CD14-positive monocyte (primary cell): ENCODE measurements at regions not wholly inside any gene's neighbourhood (a gene's known extent, or its start where the extent isn't known, plus 50 kb on each side); places are given as distances from the start of the nearest gene placed in this dataset.

ENCODE experiments used
- DNase-seq, 3 donors: peaks; one replicate each; pipeline ENCODE4 v3.0.0-alpha.2; 2011 to 2022
- H2AFZ ChIP-seq: 2 replicates; pipeline ENCODE4 v1.6.0; 2012; ENCODE audit warnings: mild to moderate bottlenecking, low read depth, low read length, inconsistent platforms; ENCODE audit not compliant: insufficient read depth, poor library complexity, severe bottlenecking
- H3K27ac ChIP-seq, 2 donors: 1 replicate in 1 of 2; 2 replicates in 1 of 2; pipeline ENCODE4 v1.5.1; 2012 to 2013; ENCODE audit warnings: low read length in 2 of 2, control low read depth in 1 of 2, inconsistent platforms in 1 of 2, low read depth in 1 of 2, mild to moderate bottlenecking in 1 of 2
- H3K27me3 ChIP-seq, 2 donors: one replicate each; pipeline versions ENCODE4 v1.6.0 to v1.6.1; 2011 to 2013; ENCODE audit warnings: low read length in 2 of 2; ENCODE audit not compliant: control insufficient read depth in 2 of 2, insufficient read depth in 2 of 2
- H3K36me3 ChIP-seq, 2 donors: replicated peaks in 1 of 2; 1 replicate in 1 of 2; 2 replicates in 1 of 2; pipeline versions ENCODE4 v1.5.1 to v1.6.1; 2012 to 2013; ENCODE audit warnings: low read length in 2 of 2, control low read depth in 1 of 2, inconsistent platforms in 1 of 2, mild to moderate bottlenecking in 1 of 2; ENCODE audit not compliant: insufficient read depth in 2 of 2, control insufficient read depth in 1 of 2
- H3K4me1 ChIP-seq, 2 donors: 1 replicate in 1 of 2; 2 replicates in 1 of 2; pipeline versions ENCODE4 v1.5.1 to v1.6.1; 2012 to 2013; ENCODE audit warnings: low read length in 2 of 2, control low read depth in 1 of 2, inconsistent platforms in 1 of 2, mild to moderate bottlenecking in 1 of 2, moderate library complexity in 1 of 2; ENCODE audit not compliant: insufficient read depth in 2 of 2, control insufficient read depth in 1 of 2
- H3K4me2 ChIP-seq: replicated peaks from 2 replicates; pipeline ENCODE3; 2012; ENCODE audit warnings: low read length, moderate library complexity, mild to moderate bottlenecking; ENCODE audit not compliant: poor library complexity, severe bottlenecking; ENCODE audit errors: extremely low read depth
- H3K4me3 ChIP-seq, 3 experiments: fragments of 200-600 bp in 1 of 3; sonication (generic) in 1 of 3; replicated peaks in 1 of 3; 1 replicate in 2 of 3; 2 replicates in 1 of 3; pipeline ENCODE4 v1.5.1; 2011 to 2013; ENCODE audit warnings: low read length in 3 of 3, mild to moderate bottlenecking in 3 of 3, control low read depth in 2 of 3, low read depth in 2 of 3, inconsistent platforms in 1 of 3, moderate library complexity in 1 of 3
- H3K79me2 ChIP-seq: 2 replicates; pipeline ENCODE4 v1.6.0; 2012; ENCODE audit warnings: mild to moderate bottlenecking, control low read depth, inconsistent platforms, low read length, moderate library complexity; ENCODE audit not compliant: insufficient read depth
- H3K9ac ChIP-seq: 2 replicates; pipeline ENCODE4 v1.6.0; 2017; ENCODE audit warnings: low read length, mild to moderate bottlenecking; ENCODE audit not compliant: insufficient read depth, poor library complexity, severe bottlenecking
- H3K9me3 ChIP-seq, 2 donors: replicated peaks in 1 of 2; 1 replicate in 1 of 2; 2 replicates in 1 of 2; pipeline versions ENCODE4 v1.5.1 to v1.6.1; 2012 to 2013; ENCODE audit warnings: low read length in 2 of 2, control low read depth in 1 of 2; ENCODE audit not compliant: control insufficient read depth in 1 of 2, insufficient read depth in 1 of 2
- H4K20me1 ChIP-seq: 2 replicates; pipeline ENCODE4 v1.6.0; 2012; ENCODE audit warnings: mild to moderate bottlenecking, low read length, control low read depth, moderate library complexity; ENCODE audit not compliant: insufficient read depth
- H3K27ac Mint-ChIP-seq, 7 donors: one replicate each; pipeline ENCODE4 v1.8.0; 2020; ENCODE audit warnings: mild to moderate bottlenecking in 7 of 7, mixed read lengths in 7 of 7, moderate library complexity in 6 of 7, inconsistent platforms in 2 of 7
- H3K27me3 Mint-ChIP-seq, 3 donors: one replicate each; pipeline ENCODE4 v1.8.0; 2021 to 2022; ENCODE audit warnings: low read depth in 3 of 3, mild to moderate bottlenecking in 3 of 3, mixed read lengths in 3 of 3, moderate library complexity in 3 of 3, inconsistent platforms in 1 of 3
- H3K36me3 Mint-ChIP-seq, 2 donors: one replicate each; pipeline ENCODE4 v1.8.0; 2020; ENCODE audit warnings: mixed read lengths in 2 of 2, inconsistent platforms in 1 of 2, mild to moderate bottlenecking in 1 of 2
- H3K4me1 Mint-ChIP-seq: one replicate; pipeline ENCODE4 v1.8.0; 2020; ENCODE audit warnings: mild to moderate bottlenecking, mixed read lengths
- H3K4me3 Mint-ChIP-seq, 2 donors: one replicate each; pipeline ENCODE4 v1.8.0; 2020; ENCODE audit warnings: mild to moderate bottlenecking in 2 of 2, mixed read lengths in 2 of 2, moderate library complexity in 1 of 2
- H3K9me3 Mint-ChIP-seq, 7 donors: one replicate each; pipeline ENCODE4 v1.8.0; 2020 to 2022; ENCODE audit warnings: mixed read lengths in 7 of 7, mild to moderate bottlenecking in 6 of 7, moderate library complexity in 6 of 7, inconsistent platforms in 2 of 7
- WGBS: methylation state at CpG from one replicate; pipeline ENCODE4 v1.1.5; 2013; ENCODE audit warnings: missing lambda C conversion rate; ENCODE audit not compliant: insufficient coverage; 5-methylcytosine and 5-hydroxymethylcytosine counted together
- intact Hi-C, 2 donors: fragments of 100-400 bp; cut with micrococcal nuclease; formaldehyde crosslinking; loops; one replicate each; pipeline versions ENCODE4 v1.15.0 to v1.15.1; 2023
- TF ChIP-seq, protein P1 (sequence below): fragments of 200-600 bp; IDR thresholded peaks from one replicate; pipeline ENCODE4 v1.8.0; 2022; ENCODE audit warnings: antibody characterized with exemption, mild to moderate bottlenecking

DNA sequence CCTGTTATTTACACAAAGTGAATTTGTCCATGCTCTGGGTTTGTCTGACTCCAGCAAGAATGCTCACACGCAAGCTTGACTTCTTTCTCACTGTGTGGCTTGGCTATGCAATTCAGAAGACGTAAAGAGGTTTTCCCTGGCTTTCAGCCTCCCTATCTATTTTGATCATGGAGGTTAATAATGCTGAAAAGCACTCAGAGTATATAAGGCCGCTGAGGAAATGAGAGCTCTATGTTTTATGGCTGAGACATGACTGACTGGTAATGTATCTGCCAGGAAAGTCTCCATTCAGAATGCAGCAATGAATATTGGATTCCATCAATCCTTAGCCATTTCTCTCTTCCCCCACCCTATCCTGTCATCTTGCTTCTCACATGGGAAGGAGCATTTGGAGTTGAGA lies 417.3 kb downstream of the DMAC1 start:
- no peaks in the 10 kb centered on the region for H3K4me1 ChIP-seq
- no peaks in the 10 kb centered on the region for H3K9me3 ChIP-seq
- H3K36me3 Mint-ChIP-seq: no peaks in the 10 kb centered on the region
- TF ChIP-seq, protein P1, sequence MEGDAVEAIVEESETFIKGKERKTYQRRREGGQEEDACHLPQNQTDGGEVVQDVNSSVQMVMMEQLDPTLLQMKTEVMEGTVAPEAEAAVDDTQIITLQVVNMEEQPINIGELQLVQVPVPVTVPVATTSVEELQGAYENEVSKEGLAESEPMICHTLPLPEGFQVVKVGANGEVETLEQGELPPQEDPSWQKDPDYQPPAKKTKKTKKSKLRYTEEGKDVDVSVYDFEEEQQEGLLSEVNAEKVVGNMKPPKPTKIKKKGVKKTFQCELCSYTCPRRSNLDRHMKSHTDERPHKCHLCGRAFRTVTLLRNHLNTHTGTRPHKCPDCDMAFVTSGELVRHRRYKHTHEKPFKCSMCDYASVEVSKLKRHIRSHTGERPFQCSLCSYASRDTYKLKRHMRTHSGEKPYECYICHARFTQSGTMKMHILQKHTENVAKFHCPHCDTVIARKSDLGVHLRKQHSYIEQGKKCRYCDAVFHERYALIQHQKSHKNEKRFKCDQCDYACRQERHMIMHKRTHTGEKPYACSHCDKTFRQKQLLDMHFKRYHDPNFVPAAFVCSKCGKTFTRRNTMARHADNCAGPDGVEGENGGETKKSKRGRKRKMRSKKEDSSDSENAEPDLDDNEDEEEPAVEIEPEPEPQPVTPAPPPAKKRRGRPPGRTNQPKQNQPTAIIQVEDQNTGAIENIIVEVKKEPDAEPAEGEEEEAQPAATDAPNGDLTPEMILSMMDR: no peak
- no peak overlapping the region for H3K4me2 ChIP-seq
- no peak overlapping the region for H2AFZ ChIP-seq
- H4K20me1 ChIP-seq: no peaks in the 10 kb centered on the region
- intact Hi-C loops: no loop called here
- no peak overlapping the region for H3K4me3 ChIP-seq
- no peaks in the 10 kb centered on the region for H3K79me2 ChIP-seq
- H3K27ac ChIP-seq: no peak overlapping the region
- H3K27me3 Mint-ChIP-seq: peaks cover 0 to 2% (median 0%) of the 10 kb centered on the region in 3 donors
- H3K9me3 Mint-ChIP-seq: no peaks in the 10 kb centered on the region
- no peak overlapping the region for H3K4me3 Mint-ChIP-seq
- H3K36me3 ChIP-seq: no peaks in the 10 kb centered on the region
- H3K27ac Mint-ChIP-seq: no peak overlapping the region
- H3K4me1 Mint-ChIP-seq: no peaks in the 10 kb centered on the region
- H3K9ac ChIP-seq: no peak overlapping the region
- DNase-seq: no peak
- WGBS: no CpG with 5 or more reads among the region's 3 CpGs
- no peaks in the 10 kb centered on the region for H3K27me3 ChIP-seq

DNA sequence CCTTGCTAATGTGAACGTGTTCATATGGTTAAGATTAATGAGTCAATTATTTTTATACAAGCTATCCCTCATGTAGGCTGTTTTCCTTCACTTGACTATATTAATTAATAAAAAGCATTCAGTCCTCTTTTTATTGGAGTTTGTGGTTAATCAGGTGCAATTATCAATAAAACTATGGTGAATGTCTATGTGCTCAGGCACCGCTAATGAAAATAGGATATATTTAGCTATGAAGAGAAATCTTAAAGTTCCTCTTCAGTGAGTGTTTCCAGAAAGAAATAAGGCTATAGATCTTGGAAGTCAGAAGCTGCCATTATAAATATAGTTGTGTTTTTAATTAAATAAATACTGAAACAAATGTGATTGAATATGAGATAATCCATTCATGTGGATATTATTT lies 422.1 kb downstream of the DMAC1 start:
- H3K9me3 Mint-ChIP-seq: peaks cover 0 to 10% (median 4%) of the 10 kb centered on the region in 7 donors
- intact Hi-C loops: no loop called here
- WGBS: 100% methylated on average over 1 of the region's 2 CpGs

More for the DNA sequence above, 422.1 kb downstream of the DMAC1 start:
- H3K4me3 Mint-ChIP-seq: no peak overlapping the region
- Histone ChIP-seq H3K36me3 (no peaks in the 10 kb centered on the region), H3K4me3 (no peak overlapping the region), H3K9me3 (peaks cover 0 to 3% of the 10 kb centered on the region in 2 donors), H3K79me2 (no peaks in the 10 kb centered on the region), H2AFZ (no peak overlapping the region), H3K4me1 (no peaks in the 10 kb centered on the region), H3K9ac (no peak overlapping the region), H3K4me2 (no peak overlapping the region), H3K27me3 (no peaks in the 10 kb centered on the region), H4K20me1 (no peaks in the 10 kb centered on the region), H3K27ac (no peak overlapping the region)
- no peak for DNase-seq
- no peaks in the 10 kb centered on the region for H3K36me3 Mint-ChIP-seq
- H3K27me3 Mint-ChIP-seq: no peaks in the 10 kb centered on the region
- no peaks in the 10 kb centered on the region for H3K4me1 Mint-ChIP-seq
- TF ChIP-seq, protein P1: no peak
- no peak overlapping the region for H3K27ac Mint-ChIP-seq
